NCI-H2107 treated with DMSO at 0.1 percent for 48 hours (cell line): ENCODE measurements at regions not wholly inside any gene's neighbourhood (a gene's known extent, or its start where the extent isn't known, plus 50 kb on each side); places are given as distances from the start of the nearest gene placed in this dataset.
"Not testable (repeated sequence)": the region's sequence is repeated elsewhere in the genome, so short reads cannot be mapped to it uniquely, and the experiment has no call there.

ENCODE experiments used
- DNase-seq: peaks from one replicate; lab custom pipeline; 2025; ENCODE audit not compliant: unreplicated experiment; lab: John Stamatoyannopoulos, UW

- no peak for DNase-seq
Measured at GRCh38 chr14:38593476-38593875, 337.6 kb upstream of the CLEC14A start.

DNA sequence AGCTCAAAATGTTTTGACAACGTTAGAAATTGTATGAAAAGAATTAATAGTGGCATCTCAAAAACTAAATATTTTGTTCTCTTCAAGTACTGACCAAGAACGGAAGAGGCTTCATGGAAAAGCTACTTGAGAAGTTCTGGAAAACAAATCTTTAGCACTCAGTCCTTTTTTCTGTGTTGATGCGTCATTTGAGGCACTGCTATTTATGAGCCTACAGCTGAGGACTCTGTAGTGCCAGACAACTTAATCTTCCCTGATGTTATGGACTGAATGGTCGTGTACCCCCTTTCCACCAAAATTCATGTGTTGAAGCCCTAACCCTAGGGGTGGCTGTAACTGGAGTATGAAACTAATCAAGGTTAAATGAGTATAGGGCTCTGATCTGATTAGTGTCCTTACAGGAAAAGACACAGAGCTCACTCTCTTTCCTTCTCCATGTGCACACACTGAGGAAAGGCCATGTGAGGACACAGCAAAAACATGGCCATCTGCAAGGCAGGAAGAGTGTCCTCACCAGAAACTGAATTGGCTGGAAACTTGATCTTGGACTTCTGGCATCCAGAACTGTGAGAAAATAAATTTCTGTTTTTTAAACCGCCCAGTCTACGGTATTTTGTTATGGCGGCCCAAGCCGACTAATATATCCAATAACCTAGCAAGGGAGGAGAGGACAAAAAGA is 337.0 kb upstream of the CLEC14A start:
- no peak for DNase-seq

DNA sequence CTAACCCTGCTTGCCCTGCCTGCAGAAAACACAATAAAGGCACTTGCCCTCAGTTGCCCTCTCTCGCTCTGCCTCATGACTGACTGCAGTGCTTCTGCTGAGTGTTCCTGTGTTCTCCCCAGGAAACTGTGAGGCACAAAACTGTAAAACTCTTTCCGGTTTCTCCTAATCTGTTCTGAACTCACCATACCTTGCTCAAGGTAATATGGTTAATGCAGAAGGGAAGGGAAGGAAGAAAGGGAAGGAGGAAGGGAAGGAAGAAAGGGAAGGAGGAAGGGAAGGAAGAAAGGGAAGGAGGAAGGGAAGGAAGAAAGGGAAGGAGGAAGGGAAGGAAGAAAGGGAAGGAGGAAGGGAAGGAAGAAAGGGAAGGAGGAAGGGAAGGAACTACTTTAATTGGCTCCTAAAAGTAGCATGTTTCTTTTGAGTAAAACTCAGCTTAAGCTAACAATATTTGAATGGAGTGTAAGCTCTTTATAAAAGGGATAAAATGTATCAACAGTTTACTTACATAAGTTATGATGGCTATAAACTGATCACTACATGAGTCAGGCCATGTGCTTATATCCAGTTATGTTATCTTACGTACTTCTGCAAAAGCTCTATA is 334.0 kb upstream of the CLEC14A start:
- DNase-seq: no peak

GRCh38 chr14:38583471-38583870 is 327.6 kb upstream of the CLEC14A start:
- DNase-seq: no peak

GRCh38 chr14:38578278-38578681 is 322.4 kb upstream of the CLEC14A start:
- no peak for DNase-seq

DNA sequence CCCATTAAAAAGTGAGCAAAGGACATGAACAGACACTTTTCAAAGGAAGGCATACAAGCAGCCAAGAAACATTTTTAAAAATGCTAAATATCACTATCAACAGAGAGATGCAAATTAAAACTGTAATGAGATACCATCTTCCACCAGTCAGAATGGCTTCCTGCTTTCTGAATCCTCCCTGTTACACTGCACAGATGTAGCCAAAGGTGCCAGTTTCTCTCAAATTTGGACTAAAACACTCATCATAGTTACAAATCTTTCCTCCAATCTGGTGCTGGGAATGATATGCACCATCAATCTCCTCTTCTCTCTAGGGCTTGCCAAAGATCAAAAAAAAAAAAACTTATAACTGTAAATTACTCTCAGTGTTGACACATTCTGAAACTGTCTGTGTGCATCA is 311.8 kb upstream of the CLEC14A start:
- no peak for DNase-seq

GRCh38 chr14:38561657-38562056 is 305.8 kb upstream of the CLEC14A start:
- no peak for DNase-seq

DNA sequence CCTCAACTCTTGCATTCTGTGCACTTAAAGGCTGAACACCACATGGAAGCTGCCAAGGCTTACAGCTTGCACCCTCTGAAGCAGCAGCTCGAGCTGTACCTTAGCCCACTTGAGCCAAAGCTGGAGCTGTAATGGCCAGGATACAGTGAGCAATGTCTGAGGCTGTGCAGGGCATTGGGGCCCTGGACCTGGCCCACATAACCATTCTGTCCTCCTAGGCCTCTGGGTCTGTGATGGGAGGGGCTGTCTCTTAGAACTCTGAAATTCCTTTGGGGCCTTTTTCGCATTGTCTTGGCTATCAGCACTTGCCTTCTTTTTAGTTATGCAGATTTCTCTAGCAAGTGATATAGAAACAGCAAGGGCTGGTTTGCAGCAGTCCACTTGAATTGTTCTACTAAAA is 303.8 kb upstream of the CLEC14A start:
- no peak for DNase-seq

- DNase-seq: not testable (repeated sequence)
Measured at GRCh38 chr14:38557391-38557790, 301.5 kb upstream of the CLEC14A start.

DNA sequence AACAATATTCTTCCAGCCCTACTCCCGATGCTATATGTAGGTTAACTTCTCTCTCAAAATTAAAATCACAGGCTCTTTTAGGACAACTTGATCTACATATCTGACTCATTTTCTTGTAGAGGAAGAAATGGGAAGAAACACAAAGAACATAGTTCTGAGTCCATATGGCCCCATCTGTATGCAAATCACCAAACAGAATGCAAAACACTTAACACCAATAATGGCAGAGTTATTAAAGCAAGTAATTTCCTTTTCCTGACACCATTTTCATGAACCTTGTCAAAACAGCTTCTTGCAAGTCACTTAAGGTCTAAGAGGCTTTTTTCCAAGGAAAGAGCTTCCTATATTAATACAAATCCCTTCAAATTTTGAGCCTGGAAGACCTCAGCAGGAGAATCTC is 300.4 kb upstream of the CLEC14A start:
- no peak for DNase-seq

GRCh38 chr14:38554026-38554425 is 298.1 kb upstream of the CLEC14A start:
- no peak for DNase-seq

- DNase-seq: no peak
Measured at GRCh38 chr14:38553586-38553985, 297.7 kb upstream of the CLEC14A start.

- DNase-seq: no peak
Measured at GRCh38 chr14:38549564-38549963, 293.7 kb upstream of the CLEC14A start.

- DNase-seq: no peak
Measured at GRCh38 chr14:38547961-38548490, 292.1 kb upstream of the CLEC14A start.

GRCh38 chr14:38546932-38547551 is 291.1 kb upstream of the CLEC14A start:
- no peak for DNase-seq

DNA sequence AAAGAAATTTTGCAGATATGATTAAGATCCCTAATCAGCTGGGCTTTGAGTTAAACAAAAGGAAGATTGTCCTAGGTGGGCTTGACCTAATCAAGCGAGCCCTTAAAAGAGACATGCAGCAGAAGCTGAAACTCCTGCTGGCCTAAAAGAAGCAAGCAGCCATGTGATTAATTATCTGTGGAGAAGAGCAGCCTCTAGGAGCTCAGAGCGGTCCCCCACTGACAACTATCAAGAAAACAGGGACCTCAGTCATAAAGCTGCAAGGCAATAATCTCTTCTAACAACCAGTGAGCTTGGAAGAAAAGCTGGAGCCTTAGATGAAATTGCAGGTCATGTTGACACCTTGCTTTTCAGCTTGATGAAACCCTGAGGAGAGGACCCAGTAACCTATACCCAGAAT is 288.9 kb upstream of the CLEC14A start:
- DNase-seq: no peak

DNA sequence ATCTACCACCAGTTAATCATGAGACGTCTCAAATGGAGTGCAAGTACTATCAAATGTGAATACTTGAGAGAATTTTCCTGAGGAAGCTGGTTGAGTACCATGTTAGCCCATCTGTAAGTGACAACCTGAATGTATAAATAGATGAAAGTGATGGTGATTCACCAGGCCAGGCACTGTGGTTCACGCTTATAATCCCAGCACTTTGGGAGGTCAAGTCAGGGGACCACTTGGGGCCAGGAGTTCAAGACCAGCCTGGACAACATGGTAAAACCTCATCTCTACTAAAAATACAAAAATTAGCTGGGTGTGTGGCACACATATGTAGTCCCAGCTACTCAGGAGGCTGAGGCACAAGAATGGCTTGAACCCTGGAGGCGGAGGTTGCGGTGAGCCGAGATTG is 288.0 kb upstream of the CLEC14A start:
- DNase-seq: not testable (repeated sequence)

- not testable (repeated sequence) for DNase-seq
Measured at GRCh38 chr14:38538053-38538452, 282.2 kb upstream of the CLEC14A start.

DNA sequence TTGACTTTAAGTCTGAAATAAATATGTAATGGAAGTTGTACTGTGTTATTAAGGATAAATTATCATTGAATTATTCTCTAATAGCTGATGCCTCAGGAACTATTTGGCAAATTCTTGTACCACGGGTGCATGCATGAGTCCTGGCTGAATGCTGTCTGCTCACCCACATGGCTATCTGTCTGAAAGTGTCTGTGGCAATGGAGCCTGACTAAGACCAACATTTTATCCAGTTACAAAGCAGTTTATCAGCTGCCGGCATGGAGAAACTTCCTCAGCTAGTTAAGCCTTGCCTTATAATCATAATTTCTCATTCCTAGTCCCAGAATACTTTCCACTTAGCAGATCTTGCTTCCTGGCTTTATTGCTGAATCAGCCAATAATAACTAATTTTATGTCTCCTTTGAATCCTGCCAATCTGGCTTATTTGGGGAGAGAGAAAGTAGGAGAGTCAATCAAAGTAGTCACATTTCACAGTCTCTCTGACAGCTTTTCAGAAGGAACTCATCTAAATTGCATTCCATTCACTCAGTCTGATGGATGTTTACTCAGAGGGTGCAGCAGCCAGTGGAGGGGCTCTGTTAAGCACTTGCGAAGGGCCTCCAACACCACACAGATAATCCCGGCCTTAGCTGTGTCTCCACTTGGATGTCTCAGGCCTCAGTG is 280.6 kb upstream of the CLEC14A start:
- DNase-seq: no peak

DNA sequence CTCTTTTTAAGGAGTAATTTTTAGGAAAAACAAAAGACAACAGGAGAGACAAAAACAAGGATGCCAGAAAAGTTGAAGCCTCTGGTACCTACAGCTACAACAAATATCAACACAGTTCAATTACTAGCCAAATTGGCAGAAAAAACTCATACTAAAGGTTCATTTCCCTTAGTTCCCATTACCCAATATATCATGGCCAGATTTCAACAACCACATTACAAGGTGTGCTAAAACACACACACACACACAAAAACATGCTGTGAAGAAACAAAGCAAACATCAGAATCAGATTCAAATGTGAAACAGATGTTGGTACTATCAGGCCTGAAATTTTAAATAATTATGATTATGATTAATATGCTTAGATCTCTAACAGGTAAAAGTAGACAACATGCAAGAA is 272.7 kb upstream of the CLEC14A start:
- DNase-seq: no peak

DNA sequence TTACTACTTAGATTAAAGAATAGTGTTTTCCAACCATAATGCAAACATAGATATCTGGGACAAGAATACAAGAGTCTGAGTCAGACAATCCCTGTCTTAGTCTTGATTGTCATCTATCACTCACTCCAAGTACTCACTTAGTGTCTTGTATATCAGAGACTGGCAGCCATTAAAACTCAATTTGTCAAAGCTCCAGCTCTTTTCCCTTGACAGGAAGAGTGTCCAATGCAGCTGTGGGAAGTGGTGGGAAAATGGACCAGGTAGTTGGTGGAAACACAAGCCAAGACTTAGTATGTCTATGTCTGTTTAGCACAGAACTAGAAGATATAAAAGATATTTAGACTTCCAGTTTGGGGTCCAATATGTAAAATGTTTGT is 271.6 kb upstream of the CLEC14A start:
- no peak for DNase-seq
